H1 (cell line): ENCODE measurements at regions not wholly inside any gene's neighbourhood (a gene's known extent, or its start where the extent isn't known, plus 50 kb on each side); places are given as distances from the start of the nearest gene placed in this dataset.

Source experiments
- CTCF ChIA-PET: fragments of 300-600 bp; sonication (Branson Sonifier 250); formaldehyde crosslinking; loops from one replicate; lab custom pipeline; 2021; ENCODE audit not compliant: partially characterized antibody; lab: Charles Lee
- POLR2A ChIA-PET: fragments of 300-600 bp; sonication (Branson Sonifier 250); formaldehyde crosslinking; loops from one replicate; lab custom pipeline; 2021; ENCODE audit warnings: inconsistent platforms; ENCODE audit not compliant: partially characterized antibody; lab: Charles Lee
- DNase-seq, 2 experiments: peaks; one replicate each; pipeline versions ENCODE4 v3.0.0 to v3.0.0-alpha.2; 2010 to 2022; ENCODE audit warnings: low spot score in 2 of 2, low read depth in 1 of 2, mixed read lengths in 1 of 2
- FAIRE-seq: peaks from 2 replicates; lab custom pipeline; 2011; peaks lifted over from hg19 to GRCh38; lab: Jason Lieb, UNC
- H2AFZ ChIP-seq: 2 replicates; pipeline ENCODE4 v1.8.1; 2012; ENCODE audit warnings: low read length, inconsistent platforms
- H2AK5ac ChIP-seq: 2 replicates; pipeline ENCODE4 v1.6.1; 2013; ENCODE audit warnings: low read depth, low read length
- H2BK120ac ChIP-seq: replicated peaks from 2 replicates; pipeline ENCODE3; 2013; ENCODE audit warnings: low read depth, low read length, inconsistent platforms
- H2BK12ac ChIP-seq: 2 replicates; pipeline ENCODE4 v1.6.1; 2013; ENCODE audit warnings: low read depth, low read length
- H2BK15ac ChIP-seq: 2 replicates; pipeline ENCODE4 v1.6.1; 2013; ENCODE audit warnings: low read length
- H2BK20ac ChIP-seq: 2 replicates; pipeline ENCODE4 v1.6.1; 2013; ENCODE audit warnings: low read length
- H2BK5ac ChIP-seq: 2 replicates; pipeline ENCODE4 v1.6.1; 2013; ENCODE audit warnings: low read depth, low read length
- H3K14ac ChIP-seq: 2 replicates; pipeline ENCODE4 v1.6.1; 2013; ENCODE audit warnings: inconsistent platforms; ENCODE audit not compliant: insufficient read length
- H3K18ac ChIP-seq: 2 replicates; pipeline ENCODE4 v1.6.1; 2013; ENCODE audit warnings: low read length; ENCODE audit errors: extremely low read depth
- H3K23ac ChIP-seq: 2 replicates; pipeline ENCODE4 v1.6.1; 2013; ENCODE audit warnings: inconsistent platforms; ENCODE audit not compliant: insufficient read length
- H3K23me2 ChIP-seq: 2 replicates; pipeline ENCODE4 v1.6.1; 2013; ENCODE audit warnings: low read depth, low read length
- H3K27ac ChIP-seq: 2 replicates; pipeline ENCODE4 v1.6.1; 2011; ENCODE audit warnings: low read depth, low read length, inconsistent platforms
- H3K27me3 ChIP-seq, 4 experiments: replicated peaks in 1 of 4; 1 replicate in 1 of 4; 2 replicates in 3 of 4; pipeline versions ENCODE4 v1.6.1 to v1.8.1; 2011 to 2013; ENCODE audit warnings: low read length in 3 of 4, mild to moderate bottlenecking in 3 of 4, inconsistent platforms in 2 of 4, mixed read lengths in 2 of 4, moderate library complexity in 1 of 4; ENCODE audit not compliant: control insufficient read depth in 3 of 4, insufficient read depth in 3 of 4; ENCODE audit errors: extremely low read depth in 1 of 4
- H3K36me3 ChIP-seq, 4 experiments: 2 replicates each; pipeline versions ENCODE4 v1.6.1 to v1.8.1; 2011 to 2013; ENCODE audit warnings: mild to moderate bottlenecking in 4 of 4, low read length in 3 of 4, moderate library complexity in 2 of 4, control low read depth in 1 of 4, inconsistent platforms in 1 of 4; ENCODE audit not compliant: insufficient read depth in 4 of 4, control insufficient read depth in 2 of 4
- H3K4ac ChIP-seq: replicated peaks from 2 replicates; pipeline ENCODE3; 2013; ENCODE audit warnings: low read length, low read depth, mixed read lengths, inconsistent platforms; ENCODE audit not compliant: insufficient read length
- H3K4me1 ChIP-seq, 4 experiments: replicated peaks in 1 of 4; 1 replicate in 1 of 4; 2 replicates in 3 of 4; pipeline versions ENCODE4 v1.6.1 to v1.8.1; 2011 to 2013; ENCODE audit warnings: low read length in 3 of 4, inconsistent platforms in 2 of 4, mixed read lengths in 1 of 4; ENCODE audit not compliant: insufficient read depth in 4 of 4, control insufficient read depth in 3 of 4
- H3K4me2 ChIP-seq, 2 experiments: 2 replicates each; pipeline versions ENCODE4 v1.6.1 to v1.8.1; 2011 to 2013; ENCODE audit warnings: low read depth in 2 of 2, low read length in 2 of 2, control low read depth in 1 of 2, inconsistent platforms in 1 of 2, mild to moderate bottlenecking in 1 of 2; ENCODE audit not compliant: insufficient read depth in 1 of 2
- H3K4me3 ChIP-seq, 4 experiments: fragments of 200-600, 300-600 bp in 1 of 4; sonication (generic), shearing (Covaris generic), sonication (Bioruptor Twin) in 1 of 4; 2 replicates each; pipeline versions ENCODE4 v1.5.1 to v1.8.1; 2011 to 2016; ENCODE audit warnings: low read length in 4 of 4, low read depth in 3 of 4, control low read depth in 2 of 4, inconsistent platforms in 2 of 4, mild to moderate bottlenecking in 2 of 4, mixed read lengths in 1 of 4, moderate library complexity in 1 of 4; ENCODE audit not compliant: insufficient read depth in 2 of 4; ENCODE audit errors: extremely low read depth in 1 of 4
- H3K56ac ChIP-seq: replicated peaks from 2 replicates; pipeline ENCODE3; 2013; ENCODE audit warnings: low read depth, mild to moderate bottlenecking, mixed read lengths, low read length, inconsistent platforms; ENCODE audit not compliant: insufficient read length
- H3K79me1 ChIP-seq: 2 replicates; pipeline ENCODE4 v1.6.1; 2013; ENCODE audit warnings: low read depth, low read length, control low read depth
- H3K79me2 ChIP-seq, 2 experiments: 2 replicates each; pipeline versions ENCODE4 v1.6.1 to v1.8.1; 2012 to 2013; ENCODE audit warnings: low read length in 2 of 2, mild to moderate bottlenecking in 2 of 2, inconsistent platforms in 1 of 2; ENCODE audit not compliant: insufficient read depth in 2 of 2, control insufficient read depth in 1 of 2
- H3K9ac ChIP-seq, 4 experiments: replicated peaks in 1 of 4; 1 replicate in 1 of 4; 2 replicates in 3 of 4; pipeline versions ENCODE4 v1.6.1 to v1.8.1; 2011 to 2013; ENCODE audit warnings: low read depth in 3 of 4, low read length in 3 of 4, control low read depth in 2 of 4, mild to moderate bottlenecking in 2 of 4, moderate library complexity in 2 of 4, inconsistent platforms in 1 of 4; ENCODE audit errors: extremely low read depth in 1 of 4
- H3K9me3 ChIP-seq, 2 experiments: 2 replicates each; pipeline versions ENCODE4 v1.6.1 to v1.8.1; 2012 to 2013; ENCODE audit warnings: mild to moderate bottlenecking in 2 of 2, moderate library complexity in 2 of 2, control low read depth in 1 of 2, inconsistent platforms in 1 of 2, low read depth in 1 of 2, low read length in 1 of 2, mixed read lengths in 1 of 2; ENCODE audit not compliant: insufficient read depth in 2 of 2
- H4K20me1 ChIP-seq, 2 experiments: replicated peaks in 1 of 2; 2 replicates each; pipeline versions ENCODE3 to v1.8.1; 2011 to 2013; ENCODE audit warnings: inconsistent platforms in 2 of 2, low read length in 2 of 2, mild to moderate bottlenecking in 1 of 2; ENCODE audit not compliant: insufficient read depth in 2 of 2, control insufficient read depth in 1 of 2
- H4K5ac ChIP-seq: 2 replicates; pipeline ENCODE4 v1.6.1; 2013; ENCODE audit warnings: low read length, low read depth, mixed read lengths, inconsistent platforms; ENCODE audit not compliant: insufficient read length
- H4K8ac ChIP-seq: 2 replicates; pipeline ENCODE4 v1.8.0; 2013; ENCODE audit warnings: mild to moderate bottlenecking, moderate library complexity, low read length, inconsistent platforms; ENCODE audit not compliant: insufficient read depth; ENCODE audit errors: extremely low read depth
- H4K91ac ChIP-seq: replicated peaks from 2 replicates; pipeline ENCODE3; 2013; ENCODE audit warnings: low read length, mixed read lengths, inconsistent platforms; ENCODE audit not compliant: insufficient read length
- CTCF ChIP-seq, 3 experiments: IDR thresholded peaks; 1 replicate in 2 of 3; 2 replicates in 1 of 3; pipeline versions ENCODE4 v1.5.1 to v1.6.1; 2011; ENCODE audit warnings: low read length in 3 of 3, mild to moderate bottlenecking in 3 of 3, inconsistent platforms in 2 of 3, low read depth in 1 of 3, moderate library complexity in 1 of 3; ENCODE audit not compliant: insufficient read depth in 1 of 3; ENCODE audit errors: control extremely low read depth in 1 of 3
- MAFK ChIP-seq: IDR thresholded peaks from 2 replicates; pipeline ENCODE4 v1.6.1; 2012; ENCODE audit warnings: low read depth, mild to moderate bottlenecking, improper control_type of control experiment, low read length
- RAD21 ChIP-seq, 2 experiments: IDR thresholded peaks in 1 of 2; conservative IDR thresholded peaks in 1 of 2; 2 replicates each; pipeline ENCODE4 v1.6.1; 2011; ENCODE audit warnings: low read depth in 2 of 2, low read length in 2 of 2, improper control_type of control experiment in 1 of 2, inconsistent platforms in 1 of 2, mild to moderate bottlenecking in 1 of 2, moderate library complexity in 1 of 2
- SP4 ChIP-seq: IDR thresholded peaks from 2 replicates; pipeline ENCODE4 v1.6.1; 2012; ENCODE audit warnings: low read length, inconsistent platforms
- WGBS, 2 experiments: shearing (Covaris generic) in 1 of 2; methylation state at CpG; one replicate each; pipeline versions ENCODE4 v1.1.6 to v1.1.7; 2013 to 2015; ENCODE audit warnings: low lambda C conversion rate in 2 of 2, mixed read lengths in 2 of 2, inconsistent platforms in 1 of 2, low coverage in 1 of 2, missing lambda C conversion rate in 1 of 2; ENCODE audit not compliant: insufficient replicate concordance in 2 of 2, insufficient coverage in 1 of 2, insufficient read length in 1 of 2; ENCODE audit errors: extremely low coverage in 1 of 2, missing lambda C conversion rate in 1 of 2; 5-methylcytosine and 5-hydroxymethylcytosine counted together

GRCh38 chr14:96938946-96939345 is 141.8 kb downstream of the VRK1 start:
- DNase-seq, result peak in 1 of 2 experiments; percentile 66
- 69% methylated on average over 7 of the region's 7 CpGs; no CpG with 5 or more reads in 1 of the 2 experiments for WGBS, 2 experiments

More at GRCh38 chr14:96938946-96939345, 141.8 kb downstream of the VRK1 start:
- ChIA-PET POLR2A (no interaction called here), CTCF (interaction anchor here (0.5 to 1.5 kb wide), 7 partner anchors 13 to 1025 kb away, joined by 3 read pairs; no protein-coding TSS in a partner anchor)
- Histone ChIP-seq H3K56ac (no peak overlapping the region), H4K91ac (no peak overlapping the region), H4K20me1 (no peaks in the 10 kb centered on the region), H3K9ac (no peak overlapping the region), H3K14ac (no peak overlapping the region), H3K4me1 (no peaks in the 10 kb centered on the region), H2BK120ac (no peak overlapping the region), H3K9me3 (no peaks in the 10 kb centered on the region), H3K4ac (no peak overlapping the region), H4K5ac (no peak overlapping the region), H3K23ac (no peak overlapping the region), H3K79me2 (no peaks in the 10 kb centered on the region), H2BK12ac (no peak overlapping the region), H2BK20ac (no peak overlapping the region), H4K8ac (no peak overlapping the region), H2BK5ac (no peak overlapping the region), H3K36me3 (no peaks in the 10 kb centered on the region), H2AFZ (no peak overlapping the region), H2BK15ac (no peak overlapping the region), H3K4me3 (no peak overlapping the region), H3K4me2 (no peak overlapping the region), H3K27ac (no peak overlapping the region), H3K18ac (no peak overlapping the region), H3K27me3 (no peaks in the 10 kb centered on the region), H2AK5ac (no peak overlapping the region), H3K23me2 (no peaks in the 10 kb centered on the region), H3K79me1 (0 out of 2 replicates have a peak, but pooled peaks cover 2% of the 10 kb centered on the region)
- peak; percentile 60 for FAIRE-seq
- TF ChIP-seq MAFK (no peak), CTCF (IDR thresholded peaks at IDR 0.05; ENCODE audit: control extremely low read depth in 1 of 3, insufficient read depth in 1 of 3, low read depth in 1 of 3, low read length in 3 of 3) (peak; percentile 51 to 81 (median 76)), RAD21 (IDR thresholded peaks at IDR 0.05 in 1 of 2, conservative IDR thresholded peaks at IDR 0.05 in 1 of 2; ENCODE audit: low read depth in 2 of 2, low read length in 2 of 2) (peak; percentile 57 to 66), SP4 (no peak)
